ENCODE measurements at regions not wholly inside any gene's neighbourhood (a gene's known extent, or its start where the extent isn't known, plus 50 kb on each side); places are given as distances from the start of the nearest gene placed in this dataset.

DNA sequence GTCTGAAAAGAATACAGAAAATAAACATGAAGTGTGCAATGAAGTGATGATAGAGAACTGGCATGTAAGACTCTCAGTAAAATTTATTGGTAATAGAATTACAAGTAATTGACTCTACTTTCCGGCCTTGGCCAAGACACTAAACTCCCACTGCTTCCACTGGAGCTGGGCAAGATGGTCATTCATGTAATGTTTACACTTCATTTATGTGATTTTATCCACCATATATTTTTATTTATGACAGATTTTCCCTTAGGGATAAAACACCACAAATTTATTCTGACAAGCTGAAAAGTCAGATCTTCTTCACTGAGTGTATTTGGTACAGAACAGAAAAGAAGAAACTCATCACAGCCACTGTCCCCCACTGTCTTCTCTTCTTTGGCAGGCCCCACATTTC, 191.9 kb downstream of the SLC39A8 start:
- TF ChIP-seq, protein P1, sequence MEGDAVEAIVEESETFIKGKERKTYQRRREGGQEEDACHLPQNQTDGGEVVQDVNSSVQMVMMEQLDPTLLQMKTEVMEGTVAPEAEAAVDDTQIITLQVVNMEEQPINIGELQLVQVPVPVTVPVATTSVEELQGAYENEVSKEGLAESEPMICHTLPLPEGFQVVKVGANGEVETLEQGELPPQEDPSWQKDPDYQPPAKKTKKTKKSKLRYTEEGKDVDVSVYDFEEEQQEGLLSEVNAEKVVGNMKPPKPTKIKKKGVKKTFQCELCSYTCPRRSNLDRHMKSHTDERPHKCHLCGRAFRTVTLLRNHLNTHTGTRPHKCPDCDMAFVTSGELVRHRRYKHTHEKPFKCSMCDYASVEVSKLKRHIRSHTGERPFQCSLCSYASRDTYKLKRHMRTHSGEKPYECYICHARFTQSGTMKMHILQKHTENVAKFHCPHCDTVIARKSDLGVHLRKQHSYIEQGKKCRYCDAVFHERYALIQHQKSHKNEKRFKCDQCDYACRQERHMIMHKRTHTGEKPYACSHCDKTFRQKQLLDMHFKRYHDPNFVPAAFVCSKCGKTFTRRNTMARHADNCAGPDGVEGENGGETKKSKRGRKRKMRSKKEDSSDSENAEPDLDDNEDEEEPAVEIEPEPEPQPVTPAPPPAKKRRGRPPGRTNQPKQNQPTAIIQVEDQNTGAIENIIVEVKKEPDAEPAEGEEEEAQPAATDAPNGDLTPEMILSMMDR (IDR thresholded peaks at IDR 0.05): no peak
- TF ChIP-seq POLR2A (IDR thresholded peaks at IDR 0.05): no peak
